Endothelial cell of umbilical vein (primary cell): ENCODE measurements at regions not wholly inside any gene's neighbourhood (a gene's known extent, or its start where the extent isn't known, plus 50 kb on each side); places are given as distances from the start of the nearest gene placed in this dataset.
"Not testable (repeated sequence)": the region's sequence is repeated elsewhere in the genome, so short reads cannot be mapped to it uniquely, and the experiment has no call there.

Source experiments
- BruUV-seq: library from RNA; stranded (reverse); fragments of 400-500 nt; replicated peaks from 2 replicates; lab custom pipeline; 2021; lab: Mats Ljungman, UMichigan
- CTCF ChIA-PET: fragments of 300-600, 350-600 bp; sonication (Branson Sonifier 250); formaldehyde crosslinking; loops from one replicate; lab custom pipeline; 2021; ENCODE audit warnings: antibody characterized with exemption, inconsistent platforms; lab: Charles Lee
- POLR2A ChIA-PET: fragments of 300-600, 350-600 bp; sonication (Branson Sonifier 250); formaldehyde crosslinking; loops from one replicate; lab custom pipeline; 2021; ENCODE audit warnings: antibody characterized with exemption, inconsistent platforms; lab: Charles Lee
- DNase-seq: peaks from one replicate; pipeline ENCODE4 v3.0.0-alpha.2; 2011; ENCODE audit warnings: low read depth, low spot score
- FAIRE-seq: peaks from 2 replicates; lab custom pipeline; 2011; peaks lifted over from hg19 to GRCh38; lab: Jason Lieb, UNC
- H2AFZ ChIP-seq: 2 replicates; pipeline ENCODE4 v1.6.0; 2012; ENCODE audit warnings: low read depth, low read length, control low read depth, inconsistent platforms
- H3K27ac ChIP-seq: 2 replicates; pipeline ENCODE4 v1.5.1; 2011; ENCODE audit warnings: low read depth, mild to moderate bottlenecking, control low read depth, low read length, moderate library complexity; ENCODE audit not compliant: insufficient read depth
- H3K27me3 ChIP-seq, 2 experiments: 2 replicates each; pipeline versions ENCODE4 v1.6.0 to v1.6.1; 2011; ENCODE audit warnings: low read length in 2 of 2, mixed read lengths in 1 of 2; ENCODE audit not compliant: control insufficient read depth in 2 of 2, insufficient read depth in 2 of 2
- H3K36me3 ChIP-seq, 2 experiments: 2 replicates in 1 of 2; 3 replicates in 1 of 2; pipeline ENCODE4 v1.5.1; 2011; ENCODE audit warnings: low read length in 2 of 2, mild to moderate bottlenecking in 1 of 2, moderate library complexity in 1 of 2; ENCODE audit not compliant: control insufficient read depth in 2 of 2, insufficient read depth in 2 of 2; ENCODE audit errors: extremely low read depth in 1 of 2
- H3K4me1 ChIP-seq: 3 replicates; pipeline ENCODE4 v1.5.1; 2011; ENCODE audit warnings: mild to moderate bottlenecking, low read length; ENCODE audit not compliant: control insufficient read depth, insufficient read depth; ENCODE audit errors: extremely low read depth
- H3K4me2 ChIP-seq: 2 replicates; pipeline ENCODE4 v1.6.1; 2011; ENCODE audit warnings: low read length, control low read depth, mixed read lengths; ENCODE audit not compliant: insufficient read depth
- H3K4me3 ChIP-seq, 3 experiments: fragments of 200-600 bp in 1 of 3; sonication (generic), shearing (Covaris generic) in 1 of 3; replicated peaks in 1 of 3; 2 replicates each; pipeline ENCODE4 v1.5.1; 2011 to 2016; ENCODE audit warnings: control low read depth in 3 of 3, low read length in 3 of 3, mild to moderate bottlenecking in 2 of 3, inconsistent platforms in 1 of 3, low read depth in 1 of 3, moderate library complexity in 1 of 3; ENCODE audit not compliant: insufficient read depth in 1 of 3
- H3K79me2 ChIP-seq: 2 replicates; pipeline ENCODE4 v1.6.0; 2012; ENCODE audit warnings: low read length, inconsistent platforms; ENCODE audit not compliant: control insufficient read depth, insufficient read depth
- H3K9ac ChIP-seq: replicated peaks from 2 replicates; pipeline ENCODE3; 2011; ENCODE audit warnings: low read length, control low read depth; ENCODE audit not compliant: insufficient read depth; ENCODE audit errors: extremely low read depth
- H3K9me1 ChIP-seq: replicated peaks from 3 replicates; pipeline ENCODE4 v1.6.0; 2011; ENCODE audit warnings: mild to moderate bottlenecking, low read length; ENCODE audit not compliant: control insufficient read depth, insufficient read depth; ENCODE audit errors: extremely low read depth
- H3K9me3 ChIP-seq: replicated peaks from 2 replicates; pipeline ENCODE4 v1.5.1; 2012; ENCODE audit warnings: low read length, inconsistent platforms; ENCODE audit not compliant: control insufficient read depth, insufficient read depth
- H4K20me1 ChIP-seq: replicated peaks from 2 replicates; pipeline ENCODE3; 2011; ENCODE audit warnings: mild to moderate bottlenecking, low read length; ENCODE audit not compliant: control insufficient read depth, insufficient read depth; ENCODE audit errors: extremely low read depth
- FOS ChIP-seq: IDR thresholded peaks from 2 replicates; pipeline ENCODE4 v1.6.1; 2011; ENCODE audit warnings: mild to moderate bottlenecking, low read length, moderate library complexity, borderline replicate concordance; ENCODE audit not compliant: insufficient read depth
- GATA2 ChIP-seq: IDR thresholded peaks from 2 replicates; pipeline ENCODE4 v1.7.0; 2011; ENCODE audit warnings: low read depth, mild to moderate bottlenecking, moderate library complexity, mixed read lengths, low read length; ENCODE audit not compliant: insufficient read length, insufficient read depth
- JUN ChIP-seq: IDR thresholded peaks from 2 replicates; pipeline ENCODE4 v1.6.1; 2011; ENCODE audit warnings: borderline replicate concordance, low read depth; ENCODE audit not compliant: insufficient read length, insufficient read depth
- MYC ChIP-seq: IDR thresholded peaks from one replicate; pipeline ENCODE4 v1.6.1; 2011; ENCODE audit warnings: mild to moderate bottlenecking, low read depth, low read length
- POLR2AphosphoS5 ChIP-seq: IDR thresholded peaks from 2 replicates; pipeline ENCODE4 v1.6.1; 2012; ENCODE audit warnings: low read depth, mild to moderate bottlenecking, control low read depth, low read length, moderate library complexity; ENCODE audit not compliant: insufficient read depth
- dilution Hi-C: fragments of 300-500 bp; cut with MboI; formaldehyde crosslinking; loops from one replicate; pipeline ENCODE4 v1.15.0; 2019; ENCODE audit warnings: low sequenced_read_pairs; ENCODE audit not compliant: extremely low pct_ligation_motif_present
- intact Hi-C: fragments of 100-400 bp; cut with micrococcal nuclease; formaldehyde crosslinking; loops from one replicate; pipeline ENCODE4 v1.10.0; 2022

DNA sequence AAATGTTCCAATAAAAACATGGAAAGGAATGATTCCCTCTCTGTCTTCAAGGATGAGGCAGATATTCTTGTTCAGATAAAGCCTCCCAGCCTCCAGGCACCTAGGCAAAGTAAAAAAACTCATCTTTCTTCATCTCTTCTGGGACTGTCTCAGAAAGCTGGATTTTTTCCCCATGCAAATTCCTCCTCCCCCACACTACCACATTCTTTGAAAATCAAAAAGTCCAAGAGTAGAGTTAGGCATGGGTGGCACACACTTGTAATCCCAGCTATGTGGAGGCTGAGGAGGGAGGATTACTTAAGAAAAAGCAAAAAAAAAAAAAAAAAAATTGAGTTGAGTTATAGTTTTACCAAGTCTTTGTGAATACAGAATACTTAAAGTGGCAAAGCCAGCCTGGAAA is 82.8 kb downstream of the GLUL start:
- ChIA-PET POLR2A (no interaction called here), CTCF (interaction anchor here (0.6 kb wide), 1 partner anchor 237 kb away, joined by 3 read pairs; no protein-coding TSS in a partner anchor)
- no peak overlapping the region for H3K27ac ChIP-seq
- no peaks in the 10 kb centered on the region for H3K27me3 ChIP-seq
- H3K9me3 ChIP-seq = no peaks in the 10 kb centered on the region
- no peaks in the 10 kb centered on the region for H3K79me2 ChIP-seq
- H3K36me3 ChIP-seq = no peaks in the 10 kb centered on the region
- H2AFZ ChIP-seq = no peak overlapping the region
- BruUV-seq = no TSS peak
- no peak for FAIRE-seq
- TF ChIP-seq GATA2 (no peak), MYC (no peak), FOS (no peak), JUN (no peak), POLR2AphosphoS5 (no peak)
- H3K4me2 ChIP-seq = no peak overlapping the region
- H3K9ac ChIP-seq = no peak overlapping the region
- no peak overlapping the region for H3K4me3 ChIP-seq
- dilution Hi-C loops = no loop called here
- DNase-seq = no peak
- no peaks in the 10 kb centered on the region for H3K4me1 ChIP-seq
- intact Hi-C loops = no loop called here
- no peaks in the 10 kb centered on the region for H3K9me1 ChIP-seq
- H4K20me1 ChIP-seq = no peaks in the 10 kb centered on the region

DNA sequence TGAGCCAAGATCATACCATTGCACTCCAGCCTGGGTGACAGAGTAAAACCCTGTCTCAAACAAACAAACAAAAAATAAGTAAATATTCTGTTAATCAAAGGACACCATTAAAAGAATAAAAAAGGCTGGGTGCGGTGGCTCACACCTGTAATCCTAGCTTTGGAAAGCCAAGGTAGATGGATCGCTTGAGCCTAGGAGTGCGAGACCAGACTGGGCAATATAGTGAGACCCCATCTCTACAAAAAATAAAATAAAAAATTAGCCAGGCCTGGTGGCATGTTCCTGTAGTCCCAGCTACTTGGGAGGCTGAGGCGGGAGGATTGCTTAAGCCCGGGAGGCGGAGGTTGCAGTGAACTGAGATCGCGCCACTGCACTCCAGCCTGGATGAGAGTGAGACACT is 84.1 kb downstream of the GLUL start:
- H3K27ac ChIP-seq, dilution Hi-C loops, H3K4me3 ChIP-seq, H3K79me2 ChIP-seq, H3K27me3 ChIP-seq, H3K9me1 ChIP-seq, DNase-seq, H2AFZ ChIP-seq, H3K9me3 ChIP-seq, BruUV-seq, H3K36me3 ChIP-seq, H3K9ac ChIP-seq, POLR2A ChIA-PET, intact Hi-C loops, CTCF ChIA-PET, FAIRE-seq, H3K4me1 ChIP-seq, H3K4me2 ChIP-seq, H4K20me1 ChIP-seq: not testable (repeated sequence)
